ENCODE measurements at regions not wholly inside any gene's neighbourhood (a gene's known extent, or its start where the extent isn't known, plus 50 kb on each side); places are given as distances from the start of the nearest gene placed in this dataset.

GRCh38 chr4:156344397-156344796 lies 390.7 kb upstream of the CTSO start:
- TF ChIP-seq POLR2A (IDR thresholded peaks at IDR 0.05): no peak
- no peak for TF ChIP-seq CTCF (IDR thresholded peaks at IDR 0.05 in 4 of 5, conservative IDR thresholded peaks at IDR 0.05 in 1 of 5)

All from gastrocnemius medialis (tissue), 4 donors.